ENCODE measurements at regions not wholly inside any gene's neighbourhood (a gene's known extent, or its start where the extent isn't known, plus 50 kb on each side); places are given as distances from the start of the nearest gene placed in this dataset.
"Not testable (repeated sequence)": the region's sequence is repeated elsewhere in the genome, so short reads cannot be mapped to it uniquely, and the experiment has no call there.

GRCh38 chr6:140281236-140281635, 906.8 kb upstream of the CITED2 start:
- no peak for DNase-seq

DNA sequence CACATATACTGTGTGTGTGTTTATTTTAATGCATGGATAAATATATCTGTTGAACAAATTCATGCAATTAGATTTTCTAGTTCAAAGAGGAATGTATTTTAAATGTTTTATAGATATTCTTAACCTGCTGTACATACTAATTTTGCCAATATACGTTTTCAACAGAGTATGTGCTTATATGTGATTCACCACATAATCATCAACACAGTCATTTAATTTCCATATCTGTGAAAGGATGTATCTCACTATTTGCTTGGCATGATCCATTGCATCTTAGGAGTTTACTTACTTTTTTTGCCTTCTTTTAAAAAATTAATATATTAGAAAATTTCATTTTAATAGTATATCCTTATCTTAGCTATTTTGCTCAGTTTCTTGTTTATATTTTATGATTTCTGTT, 902.3 kb upstream of the CITED2 start:
- DNase-seq: no peak

DNA sequence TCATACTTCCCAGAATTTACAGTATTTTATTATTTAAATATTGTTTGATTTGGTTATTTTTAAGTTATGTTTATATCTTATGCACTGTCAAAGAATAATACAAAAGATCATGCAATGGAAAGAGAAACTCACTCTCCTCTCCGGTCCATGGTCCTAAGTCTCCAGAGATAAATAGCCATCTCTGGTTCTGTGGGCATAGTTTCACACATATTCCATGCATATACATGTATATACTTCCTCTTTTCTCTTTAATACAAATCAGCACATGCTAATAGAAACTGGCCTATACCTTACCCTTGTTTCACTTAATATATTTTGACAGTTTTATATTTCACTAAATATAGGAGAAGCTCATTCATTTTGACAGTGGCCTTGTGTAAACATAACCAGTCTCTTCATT, 901.7 kb upstream of the CITED2 start:
- DNase-seq: no peak

DNA sequence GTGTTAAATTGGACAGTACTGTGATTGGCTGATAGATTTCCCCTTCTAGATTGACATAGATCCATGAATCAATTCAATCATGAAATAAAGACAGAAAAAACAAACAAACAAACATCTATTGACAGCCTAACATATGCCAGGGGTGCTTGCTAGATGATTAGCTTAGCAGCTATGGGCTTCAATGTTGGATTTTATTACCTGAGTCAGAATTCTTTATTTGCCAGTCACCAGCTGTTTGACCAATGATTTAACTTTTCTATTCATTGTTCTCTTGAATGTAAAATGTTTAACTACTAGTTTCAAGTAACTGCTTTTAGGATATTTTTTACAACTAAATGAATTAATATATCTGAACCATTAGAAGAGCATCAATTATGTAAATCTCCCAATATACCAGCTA, 901.3 kb upstream of the CITED2 start:
- no peak for DNase-seq

- DNase-seq: no peak
These were observed 900.1 kb upstream of the CITED2 start for GRCh38 chr6:140274548-140274947.

- DNase-seq: no peak
These were observed 897.4 kb upstream of the CITED2 start for GRCh38 chr6:140271759-140272377.

GRCh38 chr6:140269591-140270165, 895.2 kb upstream of the CITED2 start:
- no peak for DNase-seq

DNA sequence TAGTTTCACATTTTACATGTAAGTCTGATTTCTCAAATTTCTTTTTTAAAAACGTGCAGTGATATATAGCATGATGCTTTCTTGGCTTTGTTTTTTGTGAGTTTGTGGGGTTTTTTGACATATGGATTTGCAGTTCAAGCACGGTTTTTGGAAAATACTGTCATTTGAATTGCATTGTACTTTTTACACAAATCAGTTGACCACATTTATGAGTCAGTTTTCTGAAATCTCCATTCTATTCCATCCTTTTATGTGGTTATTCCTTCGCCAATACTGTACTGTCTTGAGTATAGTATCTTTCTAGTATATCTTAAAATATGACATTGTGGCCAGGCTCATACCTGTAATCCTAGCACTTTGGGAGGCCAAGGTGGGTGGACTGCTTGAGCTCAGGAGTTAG, 890.0 kb upstream of the CITED2 start:
- no peak for DNase-seq

GRCh38 chr6:140258302-140258701, 883.9 kb upstream of the CITED2 start:
- DNase-seq: not testable (repeated sequence)

DNA sequence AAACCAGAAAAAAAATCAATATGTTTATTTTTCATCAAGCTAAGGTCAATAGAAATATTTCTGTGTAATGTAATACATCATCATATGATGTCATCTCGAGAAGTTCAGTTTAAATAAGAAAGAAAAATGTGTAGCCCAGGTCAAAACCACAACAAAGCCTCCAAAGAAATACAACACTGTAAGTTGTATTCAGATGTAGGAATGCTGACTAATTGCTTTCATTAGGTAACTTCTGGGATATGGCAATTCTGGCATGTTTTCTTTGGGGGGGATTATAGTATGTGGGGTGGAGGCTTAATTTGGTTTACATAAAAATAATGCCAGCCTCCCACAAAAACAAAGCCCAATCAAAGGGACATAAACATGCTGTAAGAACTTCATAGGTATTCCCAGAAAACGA, 881.8 kb upstream of the CITED2 start:
- no peak for DNase-seq

- DNase-seq: no peak
These were observed 878.6 kb upstream of the CITED2 start for GRCh38 chr6:140253096-140253495.

GRCh38 chr6:140252099-140252498, 877.7 kb upstream of the CITED2 start:
- no peak for DNase-seq

DNA sequence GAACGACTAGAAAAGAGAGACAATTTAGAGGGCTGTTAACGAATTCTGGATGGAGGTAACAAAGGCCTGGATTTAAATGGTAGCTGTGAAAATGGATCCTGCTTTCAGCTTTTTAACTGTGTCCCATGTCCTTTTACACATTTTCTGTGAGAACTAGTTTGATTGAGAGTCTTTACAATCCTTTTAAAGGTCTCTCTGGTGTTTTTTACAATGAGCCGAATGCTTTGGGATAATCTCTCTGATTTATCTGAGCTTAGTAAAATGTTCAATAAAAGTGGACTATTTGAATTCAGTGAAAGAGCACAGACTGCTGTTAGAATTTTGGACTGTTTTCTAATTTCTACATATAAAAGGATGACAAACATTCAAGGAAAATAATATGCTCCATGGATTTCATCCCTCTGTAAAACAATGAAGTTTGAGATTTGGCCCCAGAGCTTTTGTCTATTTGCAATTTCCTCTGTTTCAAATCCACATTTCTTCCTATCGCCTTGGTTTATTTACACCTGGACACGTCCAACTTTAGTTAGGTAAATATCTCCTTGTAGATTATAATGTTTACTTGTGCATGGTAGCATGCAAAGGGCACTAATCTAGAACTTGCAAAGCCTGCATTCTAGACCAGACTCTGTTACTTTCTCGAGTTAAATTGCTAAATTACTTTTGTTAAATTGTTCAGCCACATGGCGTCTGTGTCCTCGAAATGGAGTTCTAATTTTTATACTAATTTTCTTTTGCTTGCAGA, 871.0 kb upstream of the CITED2 start:
- DNase-seq: no peak

DNA sequence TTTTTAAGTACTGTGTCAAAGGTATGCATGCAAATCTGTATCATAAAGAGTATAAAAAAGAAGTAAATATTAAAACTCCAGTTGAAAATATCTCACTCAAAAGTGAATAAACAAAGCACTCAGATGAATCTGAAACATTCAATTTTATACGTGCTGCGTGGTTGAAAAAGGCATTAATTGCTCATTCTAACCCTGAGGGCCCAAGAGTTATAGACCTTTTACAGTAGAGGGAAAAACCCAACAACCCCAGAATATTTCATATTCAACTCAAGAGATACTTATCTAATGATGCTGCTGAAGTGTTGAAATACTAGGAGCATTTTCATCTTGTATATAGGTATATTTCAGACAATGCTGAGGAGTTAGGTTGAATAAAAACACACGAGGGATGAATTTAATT, 862.8 kb upstream of the CITED2 start:
- DNase-seq: no peak

DNA sequence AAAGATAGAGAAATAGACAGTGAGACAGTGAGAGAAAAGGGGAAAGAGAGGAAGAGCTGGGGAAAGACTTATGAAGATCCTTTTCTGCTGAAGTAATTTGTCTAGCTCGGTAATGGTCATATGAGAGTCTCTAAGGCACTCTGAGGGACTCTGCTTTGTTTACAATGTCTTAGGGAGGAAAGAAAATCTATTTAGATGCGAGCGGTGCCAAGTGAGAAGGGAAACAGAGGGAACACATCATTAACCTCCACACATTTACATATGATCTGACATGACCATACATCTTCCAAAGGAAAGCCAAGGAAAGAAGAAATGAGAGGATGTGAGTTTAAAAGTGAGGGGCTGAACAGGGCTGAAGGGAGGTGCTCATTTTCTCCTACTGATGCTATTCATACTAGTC, 862.3 kb upstream of the CITED2 start:
- DNase-seq: no peak

DNA sequence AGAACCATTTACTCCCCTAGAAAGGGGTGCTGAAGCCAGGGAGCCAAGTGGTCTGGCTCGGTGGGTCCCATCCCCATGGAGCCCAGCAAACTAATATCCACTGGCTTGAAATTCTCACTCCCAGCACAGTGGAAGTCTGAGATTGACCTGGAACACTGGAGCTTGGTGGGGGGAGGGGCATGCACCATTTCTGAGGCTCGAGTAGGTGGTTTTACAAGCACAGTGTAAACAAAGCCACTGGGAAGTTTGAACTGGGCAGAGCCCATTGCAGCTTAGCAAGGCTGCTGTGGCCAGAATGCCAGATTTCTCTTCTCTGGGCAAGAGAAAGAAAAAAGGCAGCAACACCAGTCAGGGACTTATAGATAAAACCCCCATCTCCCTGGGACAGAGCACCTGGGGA, 855.8 kb upstream of the CITED2 start:
- DNase-seq: no peak

DNA sequence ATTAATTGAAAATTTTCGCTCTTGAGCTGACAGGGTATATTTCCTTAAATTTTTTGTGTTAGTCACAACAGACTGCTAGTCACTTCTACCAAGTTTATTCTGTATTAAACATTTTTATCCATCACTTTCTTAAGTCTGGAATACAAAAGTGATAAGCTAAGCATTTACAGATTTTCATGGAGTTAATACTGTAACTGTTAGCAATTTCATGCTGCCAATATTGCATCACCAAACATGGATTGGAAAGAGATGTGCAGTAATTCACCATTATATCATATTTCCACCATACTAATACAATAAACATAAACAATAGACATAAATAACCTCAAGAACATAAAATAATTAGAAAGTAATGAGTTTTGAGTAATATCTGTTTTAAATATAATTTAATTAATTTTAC, 854.0 kb upstream of the CITED2 start:
- DNase-seq: no peak

DNA sequence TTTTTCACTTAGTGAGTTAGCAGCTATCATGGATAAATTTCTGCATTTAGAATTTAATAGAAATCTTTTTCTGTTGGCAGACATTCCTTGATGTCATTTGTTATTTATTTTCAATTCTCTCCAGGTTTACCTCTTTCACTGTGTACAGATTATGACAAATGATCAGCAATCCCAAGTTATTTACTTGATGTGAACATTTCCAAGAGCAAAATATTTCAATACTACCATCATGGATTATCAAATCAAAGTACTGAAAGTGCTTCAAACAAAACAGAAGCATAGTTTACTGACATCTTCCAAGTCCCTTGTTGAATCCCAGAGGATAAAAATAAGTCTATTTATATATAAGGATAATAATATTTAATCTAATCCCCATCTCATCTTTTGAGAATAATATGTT, 852.2 kb upstream of the CITED2 start:
- DNase-seq: no peak

- no peak for DNase-seq
These were observed 851.4 kb upstream of the CITED2 start for GRCh38 chr6:140225701-140226436.

- DNase-seq: no peak
These were observed 842.8 kb upstream of the CITED2 start for GRCh38 chr6:140217283-140217682.

GRCh38 chr6:140209775-140210174, 835.3 kb upstream of the CITED2 start:
- DNase-seq: no peak

GRCh38 chr6:140208286-140208685, 833.8 kb upstream of the CITED2 start:
- no peak for DNase-seq

GRCh38 chr6:140205795-140206593, 831.5 kb upstream of the CITED2 start:
- no peak for DNase-seq
